Head of caudate nucleus (tissue), 42 donors: ENCODE measurements at regions not wholly inside any gene's neighbourhood (a gene's known extent, or its start where the extent isn't known, plus 50 kb on each side); places are given as distances from the start of the nearest gene placed in this dataset.

ENCODE experiments used
- DNase-seq, 42 donors: peaks; one replicate each; pipeline versions ENCODE4 v3.0.0 to v3.0.0-alpha.2; 2020 to 2021; ENCODE audit warnings: mixed read lengths in 7 of 42
- intact Hi-C: fragments of 100-400 bp; cut with DNase I; formaldehyde crosslinking; loops from one replicate; pipeline ENCODE4 v1.15.0; 2022

DNA sequence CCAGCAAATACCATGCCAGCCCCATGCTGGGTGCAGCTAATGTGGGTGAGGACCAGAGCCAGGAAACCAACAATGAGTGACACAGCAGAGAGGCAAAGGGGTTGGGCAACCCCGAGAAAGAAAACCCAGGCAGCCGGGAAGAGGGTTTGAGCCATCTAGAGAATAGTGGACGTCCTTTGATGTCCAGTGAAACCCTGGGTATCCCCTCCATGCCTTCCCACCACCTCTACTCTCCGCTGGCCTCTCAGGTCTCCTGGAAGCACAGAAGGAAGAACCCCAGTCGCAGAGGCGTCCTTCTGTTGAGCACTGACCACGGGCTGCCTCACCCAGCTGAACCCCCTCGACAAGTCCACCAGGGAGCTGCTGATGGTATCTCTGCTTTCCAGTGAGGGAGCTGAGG is 657.4 kb upstream of the ID2 start:
- peak in 1 of 42 donors; percentile 40 for DNase-seq
- intact Hi-C loops: no loop called here

DNA sequence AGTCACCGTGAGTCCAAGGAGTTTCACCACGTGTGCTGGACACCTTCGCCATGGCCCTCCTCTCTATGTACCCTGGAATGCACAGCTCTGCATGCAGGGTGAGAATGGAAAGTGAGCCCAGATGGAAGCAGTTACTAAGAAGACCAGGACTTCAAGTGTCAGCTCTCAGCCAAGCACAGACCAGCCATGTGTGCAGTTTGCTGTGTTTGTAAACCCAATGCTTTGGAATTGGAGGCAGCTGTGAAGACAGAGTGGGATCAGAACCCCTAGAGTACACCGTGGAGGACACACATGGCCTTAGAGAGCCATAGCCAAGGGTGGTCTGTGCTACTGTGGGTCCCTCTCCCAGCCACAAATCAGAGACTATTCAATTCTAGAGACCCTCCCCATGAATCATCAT is 655.5 kb upstream of the ID2 start:
- intact Hi-C loops: no loop called here
- DNase-seq: no peak

DNA sequence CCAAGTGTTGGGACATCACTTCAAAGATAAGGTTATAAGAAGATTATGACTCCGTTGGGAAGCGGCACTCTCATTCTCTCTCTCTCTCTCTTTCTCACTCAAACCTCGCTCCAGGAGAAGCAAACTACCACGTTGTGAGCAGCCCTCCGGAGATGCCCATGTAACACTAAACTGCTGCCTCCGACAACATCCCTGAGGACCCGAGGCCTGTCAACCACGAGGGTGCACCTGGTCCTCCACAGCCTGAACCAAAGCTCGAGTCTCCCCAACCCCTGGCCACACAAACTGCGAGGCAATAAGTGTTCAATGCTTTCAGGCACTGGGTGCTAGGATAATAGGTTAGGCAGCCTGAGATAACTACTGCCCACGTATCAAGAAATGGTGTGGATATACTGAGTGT is 654.5 kb upstream of the ID2 start:
- DNase-seq: no peak
- intact Hi-C loops: no loop called here

DNA sequence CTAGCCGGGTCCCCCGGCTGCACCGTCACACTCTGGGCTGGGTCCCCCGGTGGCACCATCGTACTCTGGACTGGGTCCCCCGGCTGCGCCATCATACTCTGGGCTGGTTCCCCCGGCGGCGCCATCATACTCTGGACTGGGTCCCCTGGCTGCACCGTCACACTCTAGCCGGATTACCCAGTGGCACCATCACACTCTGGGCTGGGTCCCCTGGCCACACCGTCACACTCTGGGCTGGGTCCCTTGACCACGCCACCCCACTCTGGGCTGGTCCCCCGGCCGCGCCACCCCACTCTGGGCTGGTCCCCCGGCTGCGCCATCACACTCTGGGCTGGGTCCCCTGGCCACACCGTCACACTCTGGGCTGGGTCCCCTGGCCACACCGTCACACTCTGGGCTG is 653.8 kb upstream of the ID2 start:
- DNase-seq: no peak
- intact Hi-C loops: no loop called here

DNA sequence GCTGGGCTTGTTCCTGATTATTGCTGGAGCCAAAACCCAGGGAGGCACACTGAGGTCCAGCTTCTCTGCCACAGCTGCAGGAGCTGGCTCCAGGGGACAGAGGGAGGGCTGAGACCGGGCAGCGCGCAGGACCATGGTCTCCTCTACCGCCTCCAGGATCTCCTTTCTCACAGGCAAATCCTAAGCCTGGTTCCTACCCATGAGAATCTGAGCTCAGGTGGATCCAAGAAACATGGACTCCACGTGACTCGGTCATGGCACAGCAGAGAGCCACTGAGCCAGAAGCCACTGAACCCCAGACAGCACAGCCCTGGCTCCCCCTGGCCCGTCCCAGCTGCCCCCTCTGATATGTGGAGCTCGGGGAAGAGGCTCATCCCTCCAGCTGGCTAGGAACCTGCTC is 653.4 kb upstream of the ID2 start:
- intact Hi-C loops: no loop called here

DNA sequence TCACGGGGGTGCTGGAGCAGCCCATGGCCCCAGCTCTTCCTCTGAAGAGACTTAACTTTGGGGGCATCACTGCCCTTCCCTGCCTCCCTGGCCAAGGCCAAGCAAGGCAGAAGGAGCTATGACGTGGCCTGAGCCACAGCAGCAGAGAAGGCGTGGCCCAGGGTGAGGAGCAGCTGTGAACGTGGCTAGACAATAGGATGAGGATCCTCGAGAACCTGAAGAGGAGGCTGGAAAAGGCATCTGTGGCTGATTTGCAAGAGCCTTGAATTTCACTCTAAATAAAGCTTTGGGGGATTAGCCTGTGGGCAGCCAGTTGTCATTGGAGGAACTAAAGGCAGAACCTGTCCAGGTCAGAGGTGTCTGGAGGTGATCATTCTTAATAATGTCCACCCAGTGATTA is 652.9 kb upstream of the ID2 start:
- intact Hi-C loops: no loop called here

More for the DNA sequence above, 653.4 kb upstream of the ID2 start:
- DNase-seq: no peak

DNA sequence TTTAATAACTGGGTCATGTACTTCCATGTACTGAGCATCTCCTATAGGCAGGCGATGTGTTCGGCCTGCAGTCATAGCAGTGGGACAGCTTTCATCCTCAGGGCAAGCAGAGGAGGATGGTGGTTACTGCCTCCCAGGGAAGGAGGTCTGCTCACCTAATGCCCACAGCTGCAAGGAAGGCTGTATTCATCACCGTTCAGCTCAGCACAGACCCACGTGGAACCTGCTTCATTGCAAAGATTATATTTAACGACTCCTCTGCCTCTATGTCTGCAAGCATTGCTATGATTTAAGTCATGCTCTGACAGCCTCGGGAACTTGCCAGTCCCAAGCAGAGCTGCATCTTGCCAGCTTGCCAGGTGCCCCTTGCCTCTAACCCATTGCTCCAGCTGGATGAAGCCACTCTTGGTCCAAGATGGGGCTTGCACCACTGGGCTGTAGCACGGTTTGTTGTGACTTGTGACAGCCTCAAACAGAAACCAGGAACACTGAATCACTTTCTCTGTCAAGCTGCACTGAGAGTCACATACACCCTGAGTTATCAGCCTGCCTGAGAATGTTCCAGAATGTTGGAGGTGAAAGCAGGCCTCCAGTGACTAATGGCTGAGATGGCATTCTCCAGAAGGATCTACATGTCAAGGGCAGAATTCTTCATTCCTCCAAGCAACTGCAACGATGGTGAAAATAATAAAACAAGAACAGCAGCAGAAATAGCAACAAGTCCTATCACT is 651.1 kb upstream of the ID2 start:
- intact Hi-C loops: no loop called here
- DNase-seq: no peak

More for the DNA sequence above, 652.9 kb upstream of the ID2 start:
- DNase-seq: no peak

DNA sequence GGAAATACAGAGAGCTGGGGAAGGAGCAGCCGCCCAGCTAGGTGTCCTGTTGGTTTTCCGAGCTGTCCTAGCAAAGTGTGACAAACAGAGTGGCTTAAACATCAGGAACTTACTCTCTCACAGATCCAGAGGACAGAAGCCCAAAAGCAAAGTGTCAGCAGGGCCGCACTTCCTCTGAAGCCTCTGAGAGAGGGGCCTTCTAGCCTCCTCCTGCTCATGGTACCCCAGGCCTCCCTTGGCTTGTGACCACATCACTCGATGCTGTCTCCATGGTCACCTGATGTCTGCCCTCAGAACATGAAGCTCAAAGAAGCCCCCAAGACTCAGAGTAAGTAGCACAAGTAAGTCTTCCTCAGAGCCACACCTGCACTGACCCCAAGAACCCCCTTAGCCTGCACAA is 650.5 kb upstream of the ID2 start:
- intact Hi-C loops: no loop called here
- no peak for DNase-seq

DNA sequence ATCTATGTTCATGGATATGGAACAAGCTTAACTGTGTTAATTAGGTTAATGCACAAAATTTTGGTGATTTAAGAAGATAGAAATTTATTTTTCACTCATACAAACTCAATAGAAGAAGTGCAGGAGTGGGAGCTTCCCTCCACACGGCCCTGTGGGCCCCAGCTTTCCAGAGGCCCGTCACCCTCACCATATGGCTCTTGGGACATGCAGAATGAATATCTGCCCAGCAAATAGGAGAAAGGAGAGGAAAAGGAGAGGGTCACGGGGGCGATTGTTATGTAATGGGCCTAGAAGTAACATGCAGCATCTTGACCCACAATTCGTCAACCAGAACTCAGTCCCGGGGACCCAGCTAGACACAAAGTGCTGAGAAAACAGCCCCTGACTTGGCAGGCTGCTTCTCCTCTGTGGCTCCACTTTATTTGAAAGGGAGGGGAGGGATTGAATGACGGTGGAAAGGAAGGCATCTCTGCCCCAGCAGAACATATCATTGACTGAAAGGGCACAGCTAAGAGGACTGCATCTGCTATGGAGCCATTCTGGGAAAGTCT is 648.2 kb upstream of the ID2 start:
- DNase-seq: no peak
- intact Hi-C loops: no loop called here

DNA sequence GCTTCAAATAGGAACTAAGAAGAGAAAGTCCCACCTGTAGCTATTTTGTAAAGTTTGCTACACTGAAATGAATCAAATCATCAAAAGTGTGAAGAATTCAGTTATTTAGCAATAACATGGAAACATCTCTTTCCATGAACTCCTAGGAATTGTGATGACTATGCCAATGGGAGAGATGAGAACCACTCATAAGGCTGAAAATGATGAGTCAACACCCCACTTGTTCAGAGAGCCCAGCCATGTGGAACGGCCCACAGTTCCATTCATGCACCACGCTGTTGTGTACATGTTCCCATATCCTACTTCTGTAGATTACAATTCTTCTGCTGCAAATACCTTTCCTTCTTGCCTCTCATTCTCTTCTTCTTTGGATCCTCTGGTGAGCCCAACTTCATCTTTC is 645.5 kb upstream of the ID2 start:
- intact Hi-C loops: no loop called here
- DNase-seq: no peak

DNA sequence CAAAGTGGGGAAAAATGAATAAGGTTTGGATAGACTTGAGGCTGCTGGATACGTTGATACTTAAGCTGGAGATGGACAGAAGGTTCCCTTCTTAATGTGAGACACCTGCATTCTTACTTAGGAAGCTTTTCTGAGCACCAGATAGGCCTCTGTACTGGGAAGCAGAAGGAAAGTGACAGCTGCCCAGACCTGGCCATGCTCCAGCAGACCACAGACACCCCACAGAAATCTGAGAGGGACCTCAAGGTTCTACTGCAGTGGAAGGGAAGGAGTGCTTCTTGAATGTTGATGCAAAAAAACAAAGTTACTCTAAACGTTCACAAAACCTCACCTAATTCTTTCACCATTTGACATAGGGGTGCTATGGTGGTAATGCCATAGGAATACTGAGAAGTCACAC is 642.1 kb upstream of the ID2 start:
- no peak for DNase-seq
- intact Hi-C loops: no loop called here

DNA sequence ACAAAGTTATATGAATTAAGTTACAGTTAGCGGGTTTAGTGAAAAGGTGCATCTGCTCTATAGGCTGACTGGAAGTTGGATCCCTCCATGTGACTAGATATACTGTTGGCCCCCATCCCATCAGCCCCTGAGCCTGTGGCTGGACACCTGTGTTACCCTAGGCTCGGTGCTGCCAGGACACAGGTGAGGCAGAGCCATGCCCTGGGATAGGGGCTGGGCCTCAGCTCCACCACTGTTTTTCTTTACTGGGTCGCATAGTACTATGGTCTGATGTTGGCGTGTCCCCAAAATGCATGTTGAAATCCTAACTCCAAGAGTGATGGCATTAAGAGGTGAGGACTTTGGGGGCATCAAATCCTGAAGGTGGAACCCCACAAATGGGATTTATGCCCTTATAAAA is 638.6 kb upstream of the ID2 start:
- intact Hi-C loops: no loop called here
- DNase-seq: no peak

DNA sequence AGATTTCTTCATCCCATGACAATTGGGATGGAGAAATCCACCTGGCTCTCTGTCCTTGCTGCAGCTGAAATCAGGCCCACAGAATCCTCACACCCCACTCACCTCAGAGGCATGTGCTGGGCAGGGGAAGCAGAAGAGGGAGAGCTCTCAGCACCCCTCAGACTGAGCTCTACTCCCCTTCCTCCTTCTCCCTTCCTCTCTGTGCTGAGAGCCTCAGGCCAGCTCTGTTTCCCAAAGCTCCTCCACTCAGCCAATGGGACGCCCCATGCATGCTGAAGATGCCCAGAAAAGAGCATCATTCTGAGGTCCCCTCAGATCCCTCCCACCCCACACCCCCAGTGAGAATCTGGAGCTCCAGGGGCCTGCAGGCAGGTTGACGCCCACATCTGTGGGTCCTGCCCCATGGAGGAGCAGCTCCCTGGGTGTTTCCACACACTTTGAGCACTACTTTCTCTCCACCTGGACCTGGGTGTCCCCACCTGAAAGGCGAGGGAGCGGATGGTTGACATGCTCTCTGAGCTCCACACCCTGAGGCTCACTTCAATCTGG is 637.7 kb upstream of the ID2 start:
- intact Hi-C loops: no loop called here
- no peak for DNase-seq

DNA sequence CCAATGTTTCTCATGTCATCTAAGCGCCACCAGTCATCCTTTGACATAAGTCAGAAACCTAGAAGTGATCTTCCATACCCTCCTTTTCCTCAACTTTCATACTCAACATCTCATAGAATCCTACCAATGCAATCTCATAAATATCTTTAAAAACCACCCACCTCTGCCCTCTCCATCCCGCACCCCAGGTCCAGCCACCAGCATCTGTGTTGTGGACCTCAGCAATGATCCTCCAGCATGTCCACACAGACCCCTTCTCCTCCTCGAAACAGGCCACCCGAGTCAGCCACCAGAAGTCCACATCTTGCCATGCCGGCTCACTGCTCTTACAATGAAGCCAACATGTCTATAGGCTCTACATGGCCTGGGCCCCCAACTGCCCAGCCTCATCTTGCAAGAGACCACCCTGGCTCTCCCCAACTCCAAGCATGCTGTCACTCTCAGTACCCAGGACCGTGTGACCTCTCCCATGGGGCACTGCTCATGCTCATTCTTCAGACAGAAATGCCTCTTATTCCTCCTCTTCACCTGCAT is 636.7 kb upstream of the ID2 start:
- intact Hi-C loops: no loop called here

DNA sequence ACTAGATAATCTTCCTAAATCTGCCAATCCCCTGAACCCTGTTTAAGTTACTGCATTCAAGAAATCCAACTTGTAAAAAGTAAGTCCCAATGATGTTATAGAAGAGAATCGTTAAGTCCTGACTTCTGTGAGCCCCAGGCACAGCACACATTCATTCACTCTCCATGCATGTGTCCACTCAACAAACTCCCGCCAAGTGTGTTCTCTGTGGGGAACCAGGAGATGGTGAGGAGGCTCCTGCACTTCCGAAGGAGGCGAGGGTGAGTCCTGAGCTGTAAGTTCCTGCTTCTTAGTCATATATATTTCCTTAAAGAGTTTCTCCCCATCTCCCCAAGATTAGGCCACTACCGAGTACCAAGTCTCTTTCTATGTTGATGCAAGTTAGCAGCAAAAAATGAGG is 635.0 kb upstream of the ID2 start:
- no peak for DNase-seq
- intact Hi-C loops: no loop called here

More for the DNA sequence above, 636.7 kb upstream of the ID2 start:
- no peak for DNase-seq

DNA sequence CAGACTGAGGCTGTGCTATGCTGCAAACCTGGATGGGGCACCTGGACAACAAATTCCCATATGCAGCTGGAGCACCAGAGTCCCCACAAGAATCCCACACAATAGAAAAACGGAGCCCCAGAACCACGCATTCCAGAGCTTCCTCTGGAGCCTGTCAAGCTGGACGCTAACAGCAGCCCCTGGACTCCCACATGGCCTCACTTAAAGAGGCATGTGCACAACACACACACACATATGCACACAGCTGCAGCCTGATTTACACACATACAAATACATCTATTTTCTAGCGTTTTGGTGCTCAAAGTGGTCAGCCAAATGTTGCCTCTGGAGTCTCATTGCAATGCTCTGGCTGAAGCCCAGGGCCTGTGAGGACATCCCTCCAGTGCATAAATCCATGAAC is 632.7 kb upstream of the ID2 start:
- intact Hi-C loops: no loop called here
- no peak for DNase-seq

DNA sequence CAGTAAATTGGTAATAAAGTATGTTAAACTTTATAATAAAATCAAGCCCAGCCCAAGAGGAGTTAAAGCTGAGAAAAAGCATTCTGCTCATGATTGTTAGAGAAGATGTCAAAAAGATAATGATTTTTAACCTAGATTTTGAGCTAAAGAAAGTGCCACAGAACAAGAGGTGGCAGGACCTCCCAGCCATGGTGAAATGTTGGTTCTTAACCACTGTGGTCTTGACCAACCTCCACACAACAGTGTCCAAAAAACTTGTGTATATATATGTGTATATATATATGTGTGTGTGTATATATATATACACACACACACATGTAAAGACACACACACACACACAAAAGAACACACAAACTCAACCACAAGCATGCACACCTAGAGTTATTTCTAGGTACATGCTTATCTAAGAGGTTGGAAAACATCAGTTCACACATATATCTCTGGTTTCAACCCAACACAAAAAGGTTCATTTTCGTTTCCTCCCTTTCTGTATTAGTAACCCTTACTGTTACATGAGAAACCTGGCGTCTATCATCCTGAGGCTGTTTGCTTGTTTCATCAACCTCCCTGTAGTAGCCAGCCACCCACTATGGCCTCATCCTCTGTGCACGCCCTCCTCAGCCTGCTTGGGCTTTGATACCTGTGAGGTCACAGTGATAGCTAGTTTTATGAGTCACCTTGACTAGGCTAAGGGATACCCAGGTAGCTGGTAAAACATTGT is 631.8 kb upstream of the ID2 start:
- DNase-seq: no peak
- intact Hi-C loops: no loop called here

DNA sequence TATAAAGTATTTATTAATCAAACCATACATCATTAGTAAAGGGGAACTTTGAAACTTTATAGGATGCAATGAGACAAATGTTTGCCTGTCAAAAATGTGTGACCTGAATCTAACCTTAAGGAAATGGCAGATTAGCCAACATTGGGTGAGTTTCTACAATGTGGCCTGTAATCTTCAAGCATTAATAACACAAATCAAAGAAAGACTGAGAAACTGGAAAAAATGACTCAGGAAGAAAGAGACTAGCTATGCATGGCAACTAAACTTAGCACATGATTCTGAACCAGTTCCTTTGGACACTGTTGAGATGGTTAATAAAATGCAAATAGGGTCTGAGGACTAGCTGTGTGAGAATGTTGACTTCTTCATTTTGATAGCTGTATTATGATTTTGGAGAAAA is 628.6 kb upstream of the ID2 start:
- intact Hi-C loops: no loop called here
- no peak for DNase-seq

DNA sequence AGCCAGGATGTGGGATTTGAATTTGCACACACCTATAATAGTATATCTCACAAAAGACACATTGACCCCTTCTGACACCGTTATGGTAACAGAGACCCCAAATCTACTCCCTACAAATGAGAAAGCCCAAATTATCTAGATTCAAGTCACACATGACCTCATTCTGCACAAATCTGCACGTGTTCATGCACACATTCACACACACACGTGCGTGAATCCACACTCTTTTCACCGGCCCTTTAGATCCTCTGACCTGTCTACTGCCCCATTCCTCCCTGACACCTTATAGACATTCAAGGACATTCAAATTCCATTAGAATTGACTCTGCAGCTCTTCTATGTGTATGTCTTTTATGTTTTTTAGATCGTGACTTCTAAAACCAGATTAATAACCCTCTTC is 627.8 kb upstream of the ID2 start:
- no peak for DNase-seq
- intact Hi-C loops: no loop called here

DNA sequence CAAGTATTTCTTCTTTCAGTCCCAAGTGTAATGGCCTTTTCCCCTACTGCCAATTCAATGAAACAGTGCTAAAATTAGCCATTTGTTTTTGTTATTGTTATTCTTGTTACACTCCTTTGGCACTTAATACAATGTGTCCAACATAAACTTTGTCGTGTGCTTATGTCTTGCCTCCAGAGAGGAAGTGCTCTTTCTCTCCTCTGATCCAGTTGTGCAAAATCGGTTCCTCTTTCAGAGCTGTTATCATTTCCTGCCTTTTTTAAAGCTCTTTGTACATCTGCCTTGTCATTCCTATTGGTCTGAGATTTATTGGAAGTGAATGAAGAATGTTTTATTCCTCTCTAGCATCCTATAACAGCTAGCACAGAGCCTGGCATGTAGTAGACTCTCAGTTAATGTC is 623.2 kb upstream of the ID2 start:
- intact Hi-C loops: no loop called here
- DNase-seq: no peak
